HEK293T (cell line): ENCODE measurements at regions not wholly inside any gene's neighbourhood (a gene's known extent, or its start where the extent isn't known, plus 50 kb on each side); places are given as distances from the start of the nearest gene placed in this dataset.

Experiments used
- CTCF ChIA-PET: fragments of 350-600 bp; formaldehyde crosslinking; extraction: SDS; loops from one replicate; lab custom pipeline; 2021; ENCODE audit warnings: antibody characterized with exemption, inconsistent platforms; lab: Yijun Ruan, JAX
- POLR2A ChIA-PET: fragments of 350-600 bp; formaldehyde crosslinking; extraction: SDS; loops from one replicate; lab custom pipeline; 2020; ENCODE audit warnings: antibody characterized with exemption, inconsistent platforms; lab: Yijun Ruan, JAX
- DNase-seq: peaks from one replicate; pipeline ENCODE4 v3.0.0; 2012; ENCODE audit warnings: mixed read lengths; ENCODE audit errors: extremely low spot score
- ARNT ChIP-seq: fragments of 450-650 bp; IDR thresholded peaks from 2 replicates; pipeline ENCODE4 v1.6.1; 2017; ENCODE audit warnings: mild to moderate bottlenecking
- BHLHE40 ChIP-seq: fragments of 450-650 bp; IDR thresholded peaks from 2 replicates; pipeline ENCODE4 v1.6.1; 2016; ENCODE audit warnings: mild to moderate bottlenecking, moderate library complexity, borderline replicate concordance
- CTBP1 ChIP-seq: fragments of 450-650 bp; IDR thresholded peaks from 2 replicates; pipeline ENCODE4 v1.6.1; 2016; ENCODE audit warnings: borderline replicate concordance
- ELF4 ChIP-seq: fragments of 450-650 bp; IDR thresholded peaks from 2 replicates; pipeline ENCODE4 v1.6.1; 2017; ENCODE audit warnings: antibody characterized with exemption
- FOXA1 ChIP-seq: fragments of 450-650 bp; IDR thresholded peaks from 2 replicates; pipeline ENCODE4 v1.6.1; 2016; ENCODE audit warnings: mild to moderate bottlenecking
- FOXK2 ChIP-seq: fragments of 450-650 bp; IDR thresholded peaks from 2 replicates; pipeline ENCODE4 v1.6.1; 2016; ENCODE audit warnings: mild to moderate bottlenecking
- FOXM1 ChIP-seq: fragments of 450-650 bp; IDR thresholded peaks from 2 replicates; pipeline ENCODE4 v1.6.1; 2017; ENCODE audit warnings: mild to moderate bottlenecking, borderline replicate concordance
- HDGF ChIP-seq: fragments of 450-650 bp; IDR thresholded peaks from 2 replicates; pipeline ENCODE4 v1.6.1; 2017; ENCODE audit warnings: antibody characterized with exemption, borderline replicate concordance
- L3MBTL2 ChIP-seq: fragments of 450-650 bp; conservative IDR thresholded peaks from 2 replicates; pipeline ENCODE4 v1.6.1; 2016; ENCODE audit warnings: mild to moderate bottlenecking
- LEF1 ChIP-seq: fragments of 450-650 bp; IDR thresholded peaks from 2 replicates; pipeline ENCODE4 v1.6.1; 2017; ENCODE audit warnings: mild to moderate bottlenecking, borderline replicate concordance
- NFRKB ChIP-seq: fragments of 450-650 bp; IDR thresholded peaks from 2 replicates; pipeline ENCODE4 v1.6.1; 2016; ENCODE audit warnings: mild to moderate bottlenecking, moderate library complexity
- SP1 ChIP-seq: fragments of 450-650 bp; IDR thresholded peaks from 2 replicates; pipeline ENCODE4 v1.6.1; 2017
- SUZ12 ChIP-seq: fragments of 450-650 bp; IDR thresholded peaks from 2 replicates; pipeline ENCODE4 v1.6.1; 2016; ENCODE audit warnings: mild to moderate bottlenecking
- TARDBP ChIP-seq: fragments of 450-650 bp; IDR thresholded peaks from 2 replicates; pipeline ENCODE4 v1.6.1; 2016
- ZNF384 ChIP-seq: fragments of 450-650 bp; IDR thresholded peaks from 2 replicates; pipeline ENCODE4 v1.6.1; 2016
- TF ChIP-seq, protein P1 (sequence below): fragments of 450-650 bp; IDR thresholded peaks from 2 replicates; pipeline ENCODE4 v1.6.1; 2016

DNA sequence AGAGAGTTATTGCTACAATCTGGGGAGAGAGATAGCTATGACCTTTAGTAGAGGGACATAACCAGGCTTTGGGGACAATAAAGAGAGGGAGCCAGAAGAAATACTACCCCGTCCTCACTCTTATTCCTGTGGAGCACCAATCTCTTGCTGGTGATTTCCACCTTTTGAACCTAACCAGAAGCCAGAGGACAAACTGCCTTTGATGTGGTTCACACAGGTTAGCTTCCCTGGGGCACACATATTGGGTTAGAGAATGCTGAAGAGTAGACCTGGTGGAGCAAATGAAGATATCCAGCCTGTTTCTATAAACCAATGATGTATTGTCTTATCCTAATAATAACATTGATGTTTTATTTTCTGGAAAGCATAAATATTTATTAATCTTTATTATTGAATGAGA is 399.3 kb downstream of the HTR7 start:
- POLR2A ChIA-PET = no interaction called here
- CTCF ChIA-PET = no interaction called here
- TF ChIP-seq BHLHE40 = no peak
- TF ChIP-seq FOXA1 = no peak
- TF ChIP-seq TARDBP = no peak
- DNase-seq = no peak

DNA sequence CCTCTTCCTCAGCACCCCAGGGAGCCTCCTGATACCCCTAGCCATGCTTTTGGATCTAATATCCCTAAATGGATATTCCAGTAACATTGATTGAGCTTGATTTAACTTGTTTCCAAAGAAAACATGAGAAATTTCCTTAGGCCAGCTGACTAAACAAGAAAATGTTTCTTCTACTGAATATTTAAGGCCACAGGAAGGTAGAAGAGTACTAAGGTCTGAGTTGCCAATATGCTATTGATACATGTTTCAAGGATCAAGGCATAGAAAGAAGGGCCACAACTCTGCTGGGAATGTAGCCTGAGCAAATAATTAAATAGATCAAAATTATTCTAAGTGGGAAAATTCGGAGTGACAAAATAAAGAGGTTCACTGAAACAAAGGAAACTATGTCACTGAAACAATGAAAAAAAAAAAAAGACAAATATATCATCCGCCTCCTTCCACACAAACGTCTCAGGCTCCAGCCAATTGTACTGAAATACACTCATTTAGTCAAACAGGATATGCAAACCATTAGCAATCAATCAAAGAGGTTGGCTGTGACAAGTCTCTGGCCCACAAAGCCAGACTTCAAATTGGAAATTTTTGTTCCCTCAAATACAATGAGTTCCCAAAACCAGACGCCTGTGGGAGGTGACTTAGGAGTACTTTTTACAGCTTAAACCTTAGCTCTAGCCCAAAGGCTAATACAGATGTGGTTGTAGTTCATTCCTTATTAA is 396.2 kb downstream of the HTR7 start:
- ChIA-PET POLR2A (no interaction called here), CTCF (no interaction called here)
- DNase-seq = no peak
- TF ChIP-seq TARDBP = no peak
- TF ChIP-seq ARNT = no peak
- no peak for TF ChIP-seq FOXM1
- no peak for TF ChIP-seq FOXK2
- TF ChIP-seq ZNF384 = no peak
- TF ChIP-seq ELF4 = no peak
- no peak for TF ChIP-seq BHLHE40
- no peak for TF ChIP-seq NFRKB
- no peak for TF ChIP-seq LEF1
- TF ChIP-seq, protein P1, sequence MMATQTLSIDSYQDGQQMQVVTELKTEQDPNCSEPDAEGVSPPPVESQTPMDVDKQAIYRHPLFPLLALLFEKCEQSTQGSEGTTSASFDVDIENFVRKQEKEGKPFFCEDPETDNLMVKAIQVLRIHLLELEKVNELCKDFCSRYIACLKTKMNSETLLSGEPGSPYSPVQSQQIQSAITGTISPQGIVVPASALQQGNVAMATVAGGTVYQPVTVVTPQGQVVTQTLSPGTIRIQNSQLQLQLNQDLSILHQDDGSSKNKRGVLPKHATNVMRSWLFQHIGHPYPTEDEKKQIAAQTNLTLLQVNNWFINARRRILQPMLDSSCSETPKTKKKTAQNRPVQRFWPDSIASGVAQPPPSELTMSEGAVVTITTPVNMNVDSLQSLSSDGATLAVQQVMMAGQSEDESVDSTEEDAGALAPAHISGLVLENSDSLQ = no peak
- no peak for TF ChIP-seq SP1
- no peak for TF ChIP-seq HDGF
- no peak for TF ChIP-seq L3MBTL2

DNA sequence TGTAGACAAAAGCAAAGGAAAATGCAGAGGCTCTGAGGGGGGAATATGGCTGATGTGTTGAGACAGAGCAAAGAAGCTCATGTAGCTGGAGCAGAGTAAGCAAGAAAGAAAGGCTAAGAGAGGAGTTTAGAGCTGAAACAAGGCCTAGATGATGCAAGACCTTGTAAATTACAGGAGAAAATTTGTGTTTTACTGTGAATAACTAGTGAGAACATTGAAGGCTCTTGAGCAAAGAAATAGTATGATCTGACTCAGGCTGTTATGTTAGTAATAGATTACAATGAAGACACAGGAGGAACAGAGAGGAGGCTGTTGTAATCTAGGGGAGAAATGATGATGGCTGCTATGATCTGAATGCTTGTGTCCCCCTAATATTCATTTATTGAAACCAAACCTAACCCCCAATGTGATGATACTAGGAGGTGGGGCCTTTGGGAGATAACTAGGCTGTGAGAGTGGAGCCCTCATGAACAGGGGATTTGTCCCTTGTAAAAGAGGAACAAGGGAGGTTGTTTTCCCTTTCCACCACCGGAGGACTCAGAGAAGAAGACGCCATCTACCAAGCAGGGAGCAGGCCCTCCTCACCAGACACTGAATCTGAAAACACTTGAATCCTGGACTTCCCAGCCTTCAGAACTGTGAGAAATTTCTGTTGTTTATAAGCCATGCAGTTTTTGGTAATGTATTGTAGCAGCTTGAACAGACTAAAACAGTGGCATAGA is 394.9 kb downstream of the HTR7 start:
- no peak for TF ChIP-seq SUZ12
- TF ChIP-seq FOXK2 = no peak
- TF ChIP-seq SP1 = no peak
- TF ChIP-seq LEF1 = no peak
- TF ChIP-seq ZNF384 = no peak
- no peak for TF ChIP-seq L3MBTL2
- TF ChIP-seq, protein P1 = no peak
- TF ChIP-seq NFRKB = no peak
- TF ChIP-seq BHLHE40 = no peak
- no peak for TF ChIP-seq ELF4
- no peak for TF ChIP-seq ARNT
- DNase-seq = no peak
- ChIA-PET CTCF (no interaction called here), POLR2A (no interaction called here)

DNA sequence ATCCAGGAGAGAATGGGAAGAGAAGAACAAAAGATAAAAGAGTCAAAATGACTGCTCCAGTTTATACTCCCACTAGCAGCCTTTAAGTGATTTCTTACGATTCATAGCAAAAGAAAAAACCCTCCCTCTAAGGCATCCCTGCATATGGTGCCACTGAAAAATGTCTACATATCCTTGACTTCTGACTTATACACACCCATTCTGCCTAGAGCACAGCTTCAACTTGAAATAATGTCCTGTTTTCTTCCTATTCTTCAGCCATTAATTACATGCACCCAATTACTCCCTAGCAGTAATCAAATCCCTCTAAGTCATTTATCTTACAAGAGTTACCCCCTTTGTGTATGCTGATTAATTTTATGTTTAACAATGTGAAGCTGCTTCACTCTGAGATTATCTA is 393.5 kb downstream of the HTR7 start:
- ChIA-PET POLR2A (no interaction called here), CTCF (no interaction called here)
- TF ChIP-seq TARDBP (no peak), LEF1 (no peak), ELF4 (no peak), L3MBTL2 (no peak), ZNF384 (no peak), NFRKB (no peak), SP1 (no peak), SUZ12 (no peak), HDGF (no peak), CTBP1 (no peak)
- DNase-seq = no peak

DNA sequence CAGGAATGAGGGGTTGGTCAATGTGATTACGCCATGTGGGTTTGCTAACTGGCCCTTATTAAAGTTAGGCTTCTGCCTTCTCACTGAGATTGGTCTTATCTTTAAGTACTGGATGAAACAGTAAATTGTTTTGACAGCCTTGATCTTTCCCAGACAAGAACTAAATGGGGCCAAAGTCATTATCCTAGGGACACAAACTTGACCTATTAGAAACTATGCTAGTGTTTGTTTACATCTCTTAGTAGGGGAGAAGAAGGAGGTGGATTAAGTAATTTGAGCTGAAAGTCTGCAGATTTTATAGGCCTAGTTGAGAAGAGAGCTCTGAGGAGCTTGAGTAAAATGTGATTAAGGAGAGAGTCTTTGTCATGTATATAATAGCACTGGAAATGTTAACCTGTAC is 386.9 kb downstream of the HTR7 start:
- DNase-seq = no peak
- ChIA-PET CTCF (no interaction called here), POLR2A (no interaction called here)
- TF ChIP-seq FOXM1 (no peak), FOXK2 (no peak), SUZ12 (no peak), FOXA1 (no peak), CTBP1 (no peak), NFRKB (no peak), HDGF (no peak), LEF1 (no peak), L3MBTL2 (no peak), SP1 (no peak), ARNT (no peak), ELF4 (no peak), ZNF384 (no peak), BHLHE40 (no peak), TARDBP (no peak)
- TF ChIP-seq, protein P1 = no peak

DNA sequence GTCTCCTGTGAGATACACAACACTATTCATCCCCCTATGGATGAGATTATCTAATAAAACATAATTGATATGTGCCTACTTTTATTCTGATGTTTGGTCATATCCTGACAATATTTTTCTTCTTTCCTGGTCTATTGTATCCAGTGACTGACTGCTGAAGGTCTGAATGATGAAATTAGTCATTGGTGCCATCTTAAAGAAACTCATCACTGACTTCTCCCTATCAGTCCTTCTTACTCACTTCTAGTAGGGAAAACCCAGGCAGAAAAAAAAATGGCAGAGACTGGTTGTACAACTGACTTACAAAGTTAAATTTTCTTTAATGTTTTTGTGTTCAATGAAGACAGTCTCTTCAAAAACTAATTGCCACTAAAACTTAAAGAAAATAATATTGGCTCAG is 377.4 kb downstream of the HTR7 start:
- TF ChIP-seq FOXM1 (no peak), HDGF (no peak), L3MBTL2 (no peak), NFRKB (no peak), SP1 (no peak), TARDBP (no peak), SUZ12 (no peak), ARNT (no peak), LEF1 (no peak), FOXA1 (no peak), ZNF384 (no peak), BHLHE40 (no peak), CTBP1 (no peak), ELF4 (no peak), FOXK2 (no peak)
- TF ChIP-seq, protein P1 = no peak
- ChIA-PET CTCF (no interaction called here), POLR2A (no interaction called here)
- no peak for DNase-seq
